ENCODE measurements at regions not wholly inside any gene's neighbourhood (a gene's known extent, or its start where the extent isn't known, plus 50 kb on each side); places are given as distances from the start of the nearest gene placed in this dataset.

DNA sequence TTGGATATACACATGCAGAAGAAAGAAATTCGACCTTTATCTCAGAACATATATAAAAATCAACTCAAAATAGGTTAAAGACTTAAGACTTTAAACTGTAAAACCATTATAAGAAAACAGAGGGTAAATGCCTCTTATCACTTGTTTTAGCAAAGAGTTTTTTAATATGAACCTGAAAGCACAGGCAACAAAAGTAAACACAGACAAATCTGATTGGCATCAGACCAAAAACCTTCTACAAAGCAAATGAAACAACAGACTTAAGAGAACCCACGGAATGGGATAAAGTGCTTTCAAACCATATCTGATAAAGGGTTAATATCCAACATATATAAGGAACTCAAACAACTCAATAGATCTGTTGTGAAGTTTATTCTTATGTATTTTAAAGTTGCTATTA lies 309.9 kb upstream of the OPRM1 start:
- TF ChIP-seq, protein P1, sequence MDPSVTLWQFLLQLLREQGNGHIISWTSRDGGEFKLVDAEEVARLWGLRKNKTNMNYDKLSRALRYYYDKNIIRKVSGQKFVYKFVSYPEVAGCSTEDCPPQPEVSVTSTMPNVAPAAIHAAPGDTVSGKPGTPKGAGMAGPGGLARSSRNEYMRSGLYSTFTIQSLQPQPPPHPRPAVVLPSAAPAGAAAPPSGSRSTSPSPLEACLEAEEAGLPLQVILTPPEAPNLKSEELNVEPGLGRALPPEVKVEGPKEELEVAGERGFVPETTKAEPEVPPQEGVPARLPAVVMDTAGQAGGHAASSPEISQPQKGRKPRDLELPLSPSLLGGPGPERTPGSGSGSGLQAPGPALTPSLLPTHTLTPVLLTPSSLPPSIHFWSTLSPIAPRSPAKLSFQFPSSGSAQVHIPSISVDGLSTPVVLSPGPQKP (IDR thresholded peaks at IDR 0.05; ENCODE audit: borderline replicate concordance, low read depth, low read length), result no peak
- TF ChIP-seq MAZ (IDR thresholded peaks at IDR 0.05; ENCODE audit: borderline replicate concordance, low read depth, low read length), result no peak
- TF ChIP-seq MAFK (IDR thresholded peaks at IDR 0.05; ENCODE audit: low read depth, low read length), result no peak
- no peak for TF ChIP-seq POLR2A (IDR thresholded peaks at IDR 0.05; ENCODE audit: low read depth, low read length)
- TF ChIP-seq, protein P2, sequence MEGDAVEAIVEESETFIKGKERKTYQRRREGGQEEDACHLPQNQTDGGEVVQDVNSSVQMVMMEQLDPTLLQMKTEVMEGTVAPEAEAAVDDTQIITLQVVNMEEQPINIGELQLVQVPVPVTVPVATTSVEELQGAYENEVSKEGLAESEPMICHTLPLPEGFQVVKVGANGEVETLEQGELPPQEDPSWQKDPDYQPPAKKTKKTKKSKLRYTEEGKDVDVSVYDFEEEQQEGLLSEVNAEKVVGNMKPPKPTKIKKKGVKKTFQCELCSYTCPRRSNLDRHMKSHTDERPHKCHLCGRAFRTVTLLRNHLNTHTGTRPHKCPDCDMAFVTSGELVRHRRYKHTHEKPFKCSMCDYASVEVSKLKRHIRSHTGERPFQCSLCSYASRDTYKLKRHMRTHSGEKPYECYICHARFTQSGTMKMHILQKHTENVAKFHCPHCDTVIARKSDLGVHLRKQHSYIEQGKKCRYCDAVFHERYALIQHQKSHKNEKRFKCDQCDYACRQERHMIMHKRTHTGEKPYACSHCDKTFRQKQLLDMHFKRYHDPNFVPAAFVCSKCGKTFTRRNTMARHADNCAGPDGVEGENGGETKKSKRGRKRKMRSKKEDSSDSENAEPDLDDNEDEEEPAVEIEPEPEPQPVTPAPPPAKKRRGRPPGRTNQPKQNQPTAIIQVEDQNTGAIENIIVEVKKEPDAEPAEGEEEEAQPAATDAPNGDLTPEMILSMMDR (conservative IDR thresholded peaks at IDR 0.05; ENCODE audit: low read depth, low read length), result no peak
- TF ChIP-seq CHD1 (IDR thresholded peaks at IDR 0.05; ENCODE audit: low read depth, low read length), result no peak
- no peak for TF ChIP-seq RAD21 (IDR thresholded peaks at IDR 0.05; ENCODE audit: low read length)
- TF ChIP-seq, protein P3, sequence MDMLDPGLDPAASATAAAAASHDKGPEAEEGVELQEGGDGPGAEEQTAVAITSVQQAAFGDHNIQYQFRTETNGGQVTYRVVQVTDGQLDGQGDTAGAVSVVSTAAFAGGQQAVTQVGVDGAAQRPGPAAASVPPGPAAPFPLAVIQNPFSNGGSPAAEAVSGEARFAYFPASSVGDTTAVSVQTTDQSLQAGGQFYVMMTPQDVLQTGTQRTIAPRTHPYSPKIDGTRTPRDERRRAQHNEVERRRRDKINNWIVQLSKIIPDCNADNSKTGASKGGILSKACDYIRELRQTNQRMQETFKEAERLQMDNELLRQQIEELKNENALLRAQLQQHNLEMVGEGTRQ (IDR thresholded peaks at IDR 0.05; ENCODE audit: low read depth, low read length), result no peak
- TF ChIP-seq BHLHE40 (IDR thresholded peaks at IDR 0.05; ENCODE audit: low read depth, low read length), result no peak
- Histone ChIP-seq H3K9ac (ENCODE audit: low read depth, low read length) (no peak overlapping the region), H4K91ac (ENCODE audit: insufficient read depth, low read depth, low read length) (no peak overlapping the region), H2BK120ac (ENCODE audit: low read depth, low read length) (no peak overlapping the region), H2AFZ (replicated peaks; ENCODE audit: low read length, poor library complexity) (no peak overlapping the region), H3K4me2 (ENCODE audit: low read depth, low read length) (no peak overlapping the region), H4K8ac (ENCODE audit: low read depth in 2 of 2, low read length in 2 of 2) (no peak overlapping the region), H2AK9ac (replicated peaks; ENCODE audit: low read depth, low read length, poor library complexity) (no peak overlapping the region), H2BK20ac (ENCODE audit: low read depth, low read length) (no peak overlapping the region), H2BK15ac (ENCODE audit: low read depth, low read length) (no peak overlapping the region), H2AK5ac (ENCODE audit: low read depth, low read length) (no peak overlapping the region), H3K23ac (ENCODE audit: low read depth, low read length) (no peak overlapping the region), H3K4me1 (ENCODE audit: control insufficient read depth, insufficient read depth, low read length) (no peaks in the 10 kb centered on the region), H3K4ac (ENCODE audit: low read depth, low read length) (no peak overlapping the region), H4K5ac (ENCODE audit: low read depth, low read length) (no peak overlapping the region), H4K20me1 (ENCODE audit: insufficient read depth, low read length) (no peaks in the 10 kb centered on the region), H3K56ac (ENCODE audit: extremely low read depth, insufficient read depth, low read length) (no peak overlapping the region), H3K18ac (ENCODE audit: low read depth, low read length) (no peak overlapping the region), H2BK5ac (ENCODE audit: low read depth, low read length, poor library complexity, severe bottlenecking) (no peak overlapping the region), H3K27me3 (ENCODE audit: control insufficient read depth, insufficient read depth, low read length) (no peaks in the 10 kb centered on the region), H3K36me3 (ENCODE audit: control insufficient read depth, insufficient read depth, low read length) (no peaks in the 10 kb centered on the region), H3K4me3 (ENCODE audit: insufficient read depth, low read depth, low read length) (no peak overlapping the region), H3K14ac (replicated peaks; ENCODE audit: low read depth, low read length) (no peak overlapping the region), H3K9me3 (ENCODE audit: control insufficient read depth, insufficient read depth, low read length) (no peaks in the 10 kb centered on the region), H3K9me1 (ENCODE audit: insufficient read depth, low read length) (no peaks in the 10 kb centered on the region), H3K27ac (ENCODE audit: insufficient read depth, low read length) (no peak overlapping the region), H3K79me1 (ENCODE audit: low read depth in 1 of 2, low read length in 2 of 2) (no peaks in the 10 kb centered on the region)
- POLR2A ChIA-PET (ENCODE audit: unreplicated experiment), result no interaction called here
- dilution Hi-C loops (cut with HindIII; ENCODE audit: low sequenced_read_pairs, unreplicated experiment), result no loop called here
- no CpG with 5 or more reads among the region's 2 CpGs for WGBS, 2 experiments (ENCODE audit: extremely low coverage in 2 of 2, insufficient read length in 1 of 2)
- BruUV-seq (replicated peaks), result no TSS peak
- no peak for ATAC-seq (ENCODE audit: low read depth)
- in situ Hi-C loops (cut with MboI; ENCODE audit: low sequenced_read_pairs), result no loop called here
- CTCF ChIA-PET, result no interaction called here
- intact Hi-C loops (cut with micrococcal nuclease), result no loop called here
- no peak for DNase-seq
